ENCODE measurements at regions not wholly inside any gene's neighbourhood (a gene's known extent, or its start where the extent isn't known, plus 50 kb on each side); places are given as distances from the start of the nearest gene placed in this dataset.

- ChIA-PET CTCF (no interaction called here), POLR2A (no interaction called here)
- Histone ChIP-seq H3K27ac (ENCODE audit: low read length) (no peak overlapping the region), H3K9me3 (ENCODE audit: control insufficient read depth, insufficient read depth, low read depth, low read length) (no peaks in the 10 kb centered on the region), H3K27me3 (ENCODE audit: control insufficient read depth, insufficient read depth, low read length) (no peaks in the 10 kb centered on the region), H3K4me1 (ENCODE audit: control insufficient read depth, insufficient read depth, low read length) (no peaks in the 10 kb centered on the region), H3K36me3 (ENCODE audit: control insufficient read depth, insufficient read depth, low read length) (no peaks in the 10 kb centered on the region), H3K4me3 (ENCODE audit: low read depth in 2 of 2, low read length in 2 of 2) (no peak overlapping the region)
- intact Hi-C loops (cut with micrococcal nuclease; ENCODE audit: unreplicated experiment) (no loop called here), in situ Hi-C loops (cut with HindIII; ENCODE audit: low pct_unique_long_range_greater_than_20kb, low sequenced_read_pairs) (no loop called here)
- TF ChIP-seq POLR2AphosphoS5 (IDR thresholded peaks at IDR 0.05; ENCODE audit: low read depth, low read length): no peak
- TF ChIP-seq, protein P1, sequence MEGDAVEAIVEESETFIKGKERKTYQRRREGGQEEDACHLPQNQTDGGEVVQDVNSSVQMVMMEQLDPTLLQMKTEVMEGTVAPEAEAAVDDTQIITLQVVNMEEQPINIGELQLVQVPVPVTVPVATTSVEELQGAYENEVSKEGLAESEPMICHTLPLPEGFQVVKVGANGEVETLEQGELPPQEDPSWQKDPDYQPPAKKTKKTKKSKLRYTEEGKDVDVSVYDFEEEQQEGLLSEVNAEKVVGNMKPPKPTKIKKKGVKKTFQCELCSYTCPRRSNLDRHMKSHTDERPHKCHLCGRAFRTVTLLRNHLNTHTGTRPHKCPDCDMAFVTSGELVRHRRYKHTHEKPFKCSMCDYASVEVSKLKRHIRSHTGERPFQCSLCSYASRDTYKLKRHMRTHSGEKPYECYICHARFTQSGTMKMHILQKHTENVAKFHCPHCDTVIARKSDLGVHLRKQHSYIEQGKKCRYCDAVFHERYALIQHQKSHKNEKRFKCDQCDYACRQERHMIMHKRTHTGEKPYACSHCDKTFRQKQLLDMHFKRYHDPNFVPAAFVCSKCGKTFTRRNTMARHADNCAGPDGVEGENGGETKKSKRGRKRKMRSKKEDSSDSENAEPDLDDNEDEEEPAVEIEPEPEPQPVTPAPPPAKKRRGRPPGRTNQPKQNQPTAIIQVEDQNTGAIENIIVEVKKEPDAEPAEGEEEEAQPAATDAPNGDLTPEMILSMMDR (IDR thresholded peaks at IDR 0.05): no peak
- no peak for TF ChIP-seq TCF7L2 (IDR thresholded peaks at IDR 0.05; ENCODE audit: low read depth, low read length)
- no peak for TF ChIP-seq SIN3A (IDR thresholded peaks at IDR 0.05; ENCODE audit: borderline replicate concordance, insufficient read depth, low read depth, low read length)
- TF ChIP-seq, protein P2, sequence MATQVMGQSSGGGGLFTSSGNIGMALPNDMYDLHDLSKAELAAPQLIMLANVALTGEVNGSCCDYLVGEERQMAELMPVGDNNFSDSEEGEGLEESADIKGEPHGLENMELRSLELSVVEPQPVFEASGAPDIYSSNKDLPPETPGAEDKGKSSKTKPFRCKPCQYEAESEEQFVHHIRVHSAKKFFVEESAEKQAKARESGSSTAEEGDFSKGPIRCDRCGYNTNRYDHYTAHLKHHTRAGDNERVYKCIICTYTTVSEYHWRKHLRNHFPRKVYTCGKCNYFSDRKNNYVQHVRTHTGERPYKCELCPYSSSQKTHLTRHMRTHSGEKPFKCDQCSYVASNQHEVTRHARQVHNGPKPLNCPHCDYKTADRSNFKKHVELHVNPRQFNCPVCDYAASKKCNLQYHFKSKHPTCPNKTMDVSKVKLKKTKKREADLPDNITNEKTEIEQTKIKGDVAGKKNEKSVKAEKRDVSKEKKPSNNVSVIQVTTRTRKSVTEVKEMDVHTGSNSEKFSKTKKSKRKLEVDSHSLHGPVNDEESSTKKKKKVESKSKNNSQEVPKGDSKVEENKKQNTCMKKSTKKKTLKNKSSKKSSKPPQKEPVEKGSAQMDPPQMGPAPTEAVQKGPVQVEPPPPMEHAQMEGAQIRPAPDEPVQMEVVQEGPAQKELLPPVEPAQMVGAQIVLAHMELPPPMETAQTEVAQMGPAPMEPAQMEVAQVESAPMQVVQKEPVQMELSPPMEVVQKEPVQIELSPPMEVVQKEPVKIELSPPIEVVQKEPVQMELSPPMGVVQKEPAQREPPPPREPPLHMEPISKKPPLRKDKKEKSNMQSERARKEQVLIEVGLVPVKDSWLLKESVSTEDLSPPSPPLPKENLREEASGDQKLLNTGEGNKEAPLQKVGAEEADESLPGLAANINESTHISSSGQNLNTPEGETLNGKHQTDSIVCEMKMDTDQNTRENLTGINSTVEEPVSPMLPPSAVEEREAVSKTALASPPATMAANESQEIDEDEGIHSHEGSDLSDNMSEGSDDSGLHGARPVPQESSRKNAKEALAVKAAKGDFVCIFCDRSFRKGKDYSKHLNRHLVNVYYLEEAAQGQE (IDR thresholded peaks at IDR 0.05; ENCODE audit: insufficient read depth in 1 of 2, low read depth in 2 of 2, low read length in 1 of 2): no peak
- ATAC-seq (no peak), DNase-seq (ENCODE audit: low read depth, low spot score) (no peak)
- BruUV-seq (replicated peaks): no TSS peak
These were observed 90.8 kb upstream of the CNTN6 start for GRCh38 chr3:1002010-1002409.

DNA sequence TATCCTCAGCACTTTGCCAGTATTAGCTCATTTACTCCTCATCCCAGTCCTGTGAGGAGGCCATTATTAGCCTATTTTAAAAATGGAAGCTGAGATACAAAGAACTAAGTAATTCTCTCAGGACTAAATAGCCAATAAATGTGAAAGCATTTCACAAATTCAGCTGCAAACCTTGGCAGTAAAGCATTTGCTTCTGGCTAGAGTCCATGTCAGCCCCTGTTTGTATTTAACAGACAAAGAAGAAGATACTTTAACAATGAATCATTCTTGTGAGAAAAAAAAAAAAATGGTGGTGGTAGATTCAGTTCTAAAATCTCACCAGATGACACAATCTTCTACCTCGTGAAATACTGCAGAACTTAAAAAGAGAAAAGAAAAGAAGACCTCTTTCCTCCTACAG, 85.0 kb upstream of the CNTN6 start:
- ChIA-PET CTCF (no interaction called here), POLR2A (no interaction called here)
- H3K27me3 ChIP-seq (ENCODE audit: control insufficient read depth, insufficient read depth, low read length): no peaks in the 10 kb centered on the region
- DNase-seq (ENCODE audit: low read depth, low spot score) (no peak), ATAC-seq (no peak)
- intact Hi-C loops (cut with micrococcal nuclease; ENCODE audit: unreplicated experiment): no loop called here
- H3K9me3 ChIP-seq (ENCODE audit: control insufficient read depth, insufficient read depth, low read depth, low read length): no peaks in the 10 kb centered on the region
- no TSS peak for BruUV-seq (replicated peaks)
- H3K36me3 ChIP-seq (ENCODE audit: control insufficient read depth, insufficient read depth, low read length): no peaks in the 10 kb centered on the region
- no peaks in the 10 kb centered on the region for H3K4me1 ChIP-seq (ENCODE audit: control insufficient read depth, insufficient read depth, low read length)
- in situ Hi-C loops (cut with HindIII; ENCODE audit: low pct_unique_long_range_greater_than_20kb, low sequenced_read_pairs): no loop called here
- no peak overlapping the region for H3K27ac ChIP-seq (ENCODE audit: low read length)
- no peak for TF ChIP-seq SIN3A (IDR thresholded peaks at IDR 0.05; ENCODE audit: borderline replicate concordance, insufficient read depth, low read depth, low read length)
- TF ChIP-seq POLR2AphosphoS5 (IDR thresholded peaks at IDR 0.05; ENCODE audit: low read depth, low read length): no peak
- no peak overlapping the region for H3K4me3 ChIP-seq (ENCODE audit: low read depth in 2 of 2, low read length in 2 of 2)

DNA sequence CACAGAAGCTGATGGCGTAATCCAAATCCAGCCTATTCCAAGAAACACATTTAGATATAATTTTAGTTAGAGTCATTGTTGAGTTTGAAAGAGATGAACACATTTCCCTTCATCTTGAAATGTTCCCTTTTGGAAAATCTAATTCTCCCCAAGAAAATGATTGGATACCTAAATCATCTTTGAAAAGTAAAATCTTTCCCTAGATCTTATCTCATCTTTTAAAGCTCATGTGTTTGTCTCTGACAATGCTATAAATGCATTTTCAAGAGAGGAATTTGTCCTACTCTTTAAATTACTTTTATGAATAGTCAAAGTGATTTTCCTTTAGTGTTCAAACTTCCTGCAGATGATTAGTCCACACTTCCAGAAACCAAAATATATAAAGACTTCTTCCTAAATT, 82.6 kb upstream of the CNTN6 start:
- H3K27ac ChIP-seq (ENCODE audit: low read length): no peak overlapping the region
- CTCF ChIA-PET: no interaction called here
- H3K36me3 ChIP-seq (ENCODE audit: control insufficient read depth, insufficient read depth, low read length): no peaks in the 10 kb centered on the region
- no peak for TF ChIP-seq SIN3A (IDR thresholded peaks at IDR 0.05; ENCODE audit: borderline replicate concordance, insufficient read depth, low read depth, low read length)
- no peak for TF ChIP-seq TCF7L2 (IDR thresholded peaks at IDR 0.05; ENCODE audit: low read depth, low read length)
- no peak for TF ChIP-seq POLR2AphosphoS5 (IDR thresholded peaks at IDR 0.05; ENCODE audit: low read depth, low read length)
- TF ChIP-seq, protein P1 (IDR thresholded peaks at IDR 0.05): no peak
- TF ChIP-seq, protein P2 (IDR thresholded peaks at IDR 0.05; ENCODE audit: insufficient read depth in 1 of 2, low read depth in 2 of 2, low read length in 1 of 2): no peak
- no TSS peak for BruUV-seq (replicated peaks)
- no peak overlapping the region for H3K4me3 ChIP-seq (ENCODE audit: low read depth in 2 of 2, low read length in 2 of 2)
- intact Hi-C loops (cut with micrococcal nuclease; ENCODE audit: unreplicated experiment): no loop called here
- H3K9me3 ChIP-seq (ENCODE audit: control insufficient read depth, insufficient read depth, low read depth, low read length): no peaks in the 10 kb centered on the region
- ATAC-seq (no peak), DNase-seq (ENCODE audit: low read depth, low spot score) (no peak)
- no peaks in the 10 kb centered on the region for H3K4me1 ChIP-seq (ENCODE audit: control insufficient read depth, insufficient read depth, low read length)
- POLR2A ChIA-PET: no interaction called here
- H3K27me3 ChIP-seq (ENCODE audit: control insufficient read depth, insufficient read depth, low read length): no peaks in the 10 kb centered on the region
- in situ Hi-C loops (cut with HindIII; ENCODE audit: low pct_unique_long_range_greater_than_20kb, low sequenced_read_pairs): no loop called here
